ENCODE measurements at regions not wholly inside any gene's neighbourhood (a gene's known extent, or its start where the extent isn't known, plus 50 kb on each side); places are given as distances from the start of the nearest gene placed in this dataset.

DNA sequence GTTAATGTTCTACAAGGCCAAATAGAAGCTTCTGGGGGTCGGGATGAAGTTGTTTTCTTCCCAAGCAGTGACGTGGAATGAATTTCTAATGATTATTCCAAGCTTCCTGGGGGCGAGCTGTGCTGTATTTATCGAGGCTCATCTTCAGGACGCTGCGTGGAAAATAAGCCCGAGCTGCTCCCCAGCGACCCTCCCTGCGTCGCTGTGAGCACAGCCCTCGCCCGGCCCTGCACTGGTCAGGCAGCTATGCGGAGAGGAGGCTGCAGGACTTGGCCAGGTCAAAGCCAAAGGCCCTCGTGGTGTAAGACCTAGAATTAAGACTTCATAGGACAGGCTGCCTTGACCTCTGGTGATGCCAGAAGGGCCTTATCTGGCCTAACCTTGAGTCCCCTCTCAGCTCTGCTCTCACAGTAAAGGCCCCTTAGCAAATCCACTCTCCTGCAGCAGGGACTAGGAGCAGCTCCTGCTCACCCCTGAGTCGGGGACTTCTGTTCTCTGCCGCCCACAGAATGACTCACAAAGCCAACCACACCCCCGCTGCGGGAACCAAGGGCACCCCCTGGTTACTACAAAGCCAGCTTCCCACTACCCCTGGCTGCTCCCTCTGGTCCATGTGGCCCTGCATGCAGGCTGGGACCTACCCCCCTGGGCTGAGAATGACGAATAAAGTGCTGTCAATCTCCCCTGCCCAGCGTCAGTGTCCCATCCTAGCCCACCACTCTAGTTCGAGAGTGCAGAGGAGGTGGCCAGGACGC lies 501.6 kb downstream of the TCERG1L start:
- no peak for DNase-seq

DNA sequence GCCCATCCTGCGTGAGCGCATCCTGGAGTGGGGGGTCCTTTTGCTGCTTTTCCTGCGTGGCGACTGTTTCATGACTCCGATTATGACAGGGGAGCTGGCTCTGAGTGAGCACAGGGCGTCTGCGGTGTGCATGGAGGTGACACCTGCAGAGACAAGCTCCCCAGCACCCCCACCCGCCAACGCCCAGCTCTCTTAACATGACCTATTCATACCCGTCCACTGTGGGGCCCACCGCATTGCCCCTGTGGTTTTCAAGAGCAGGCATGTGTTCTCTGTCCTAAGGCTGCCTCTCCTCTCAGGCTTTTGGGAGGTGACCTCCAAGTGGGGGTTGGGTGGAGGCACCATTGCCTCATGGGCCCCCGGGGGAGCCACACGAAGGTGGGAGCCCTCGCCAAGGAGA lies 500.7 kb downstream of the TCERG1L start:
- DNase-seq = no peak

DNA sequence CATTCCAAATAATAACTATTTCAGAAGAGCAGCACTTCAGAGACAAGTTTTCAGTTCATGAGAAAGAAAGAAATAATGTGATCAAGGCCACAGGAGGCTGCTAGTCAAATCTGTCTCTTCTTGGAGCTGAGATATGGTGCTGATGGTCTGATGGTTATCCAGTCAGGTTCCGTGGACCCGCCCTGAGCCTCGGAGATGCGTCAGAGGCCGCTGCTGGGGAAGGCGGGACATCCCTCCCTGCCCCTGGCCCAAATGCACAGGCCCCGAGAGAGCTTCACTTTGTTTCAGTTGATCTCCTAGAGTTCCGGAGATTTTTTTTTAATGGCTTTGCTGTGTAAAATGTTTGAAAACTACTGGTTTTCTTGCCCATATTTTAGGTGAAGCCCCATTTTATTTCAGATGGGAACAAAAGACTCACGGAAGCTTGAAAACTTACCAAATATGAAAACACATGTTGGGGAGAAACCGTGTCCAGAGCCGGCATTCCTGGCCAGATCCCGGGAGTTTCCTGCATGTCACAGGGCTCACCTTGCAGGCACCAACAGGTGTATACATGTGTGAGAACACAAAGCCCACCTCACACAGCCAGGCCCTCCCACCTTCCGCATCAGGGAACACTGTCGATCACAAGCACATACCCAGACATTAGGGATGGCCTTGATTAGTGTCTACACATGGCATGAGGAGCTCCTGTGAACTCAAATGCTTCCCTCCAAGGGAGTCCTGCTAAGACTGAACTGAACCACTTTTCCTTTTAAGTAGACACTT lies 499.0 kb downstream of the TCERG1L start:
- DNase-seq = no peak

DNA sequence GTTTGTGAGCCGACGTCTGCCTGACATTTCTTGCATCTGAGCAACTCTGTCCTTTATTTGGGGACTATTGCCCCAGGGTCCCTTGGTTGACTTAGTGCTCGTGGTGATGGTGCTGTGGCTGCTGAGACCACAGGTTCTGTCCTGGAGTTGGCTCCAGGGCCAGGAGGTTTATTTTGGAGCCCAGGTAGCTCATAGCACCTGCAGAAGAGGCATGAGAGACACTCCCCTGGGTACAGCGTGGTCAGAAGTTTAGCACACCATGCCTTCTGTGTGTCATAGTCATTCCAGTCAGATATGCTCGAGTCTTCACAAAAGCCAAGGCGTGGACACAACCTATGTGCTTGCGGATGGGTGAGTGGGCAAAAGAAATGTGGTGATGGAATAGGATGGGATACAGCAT lies 496.9 kb downstream of the TCERG1L start:
- no peak for DNase-seq

DNA sequence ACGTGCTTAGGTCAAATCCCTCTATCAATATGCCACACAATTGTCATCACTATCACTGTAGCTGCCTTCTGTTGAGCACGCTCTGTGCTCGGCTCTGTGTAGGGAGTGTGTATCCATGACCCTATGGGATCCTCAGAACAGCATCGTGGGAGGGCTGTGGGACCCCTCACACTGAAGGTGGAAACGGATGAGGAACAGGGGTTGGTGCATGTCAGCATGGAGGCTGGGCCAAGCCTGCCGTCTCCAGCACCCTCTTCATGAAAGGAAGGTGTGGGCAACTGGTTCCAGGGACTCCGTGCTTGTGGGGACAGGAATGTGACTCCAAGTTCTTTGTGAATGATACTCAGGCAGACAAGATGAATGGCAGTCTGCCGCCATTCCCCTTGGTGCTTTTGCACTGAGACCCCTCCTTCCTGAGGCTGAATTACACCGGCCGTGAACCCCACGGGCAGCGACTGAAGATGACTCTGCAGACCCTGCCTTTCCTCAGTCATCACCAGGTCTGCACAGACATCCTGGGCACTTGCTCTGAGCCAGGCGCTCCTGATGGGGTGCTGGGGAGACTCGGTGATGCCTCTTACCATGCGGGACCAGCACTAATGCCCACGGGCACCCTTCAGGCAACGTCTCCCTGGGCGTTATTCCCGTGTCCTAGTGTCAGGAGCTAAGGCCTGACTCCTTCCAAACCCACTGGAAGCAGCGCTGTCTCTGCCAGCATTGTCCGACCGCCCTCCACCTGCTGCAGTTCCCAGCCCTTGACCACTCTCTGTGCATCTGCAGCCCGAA lies 495.2 kb downstream of the TCERG1L start:
- no peak for DNase-seq

DNA sequence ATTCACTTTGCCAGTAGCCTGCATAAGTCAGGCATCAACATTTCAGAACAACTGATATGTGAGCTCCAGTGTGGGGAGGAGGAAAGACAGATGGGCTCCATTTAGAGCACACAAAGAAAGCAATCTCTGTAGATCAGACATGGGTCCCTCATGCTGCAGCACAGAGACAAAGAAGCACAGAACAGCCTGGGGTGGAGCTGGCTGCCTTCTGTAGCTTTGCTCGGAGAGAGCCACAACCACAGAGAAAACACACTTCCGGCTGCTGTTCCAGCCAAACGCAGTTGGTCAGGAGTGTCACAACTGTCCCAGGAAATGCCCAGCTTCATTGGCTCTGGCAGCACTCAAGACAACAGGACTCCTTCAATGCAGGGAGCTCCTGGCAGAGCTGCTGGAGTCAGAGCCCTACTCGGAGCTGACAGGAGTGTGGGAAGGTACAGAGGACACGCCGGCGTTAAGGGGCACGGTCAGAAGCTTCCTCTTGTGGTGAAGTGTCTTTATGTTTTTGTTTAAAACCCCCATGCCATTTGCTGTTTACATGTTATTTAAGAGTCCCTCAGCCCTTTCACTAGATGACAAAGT lies 494.4 kb downstream of the TCERG1L start:
- no peak for DNase-seq

DNA sequence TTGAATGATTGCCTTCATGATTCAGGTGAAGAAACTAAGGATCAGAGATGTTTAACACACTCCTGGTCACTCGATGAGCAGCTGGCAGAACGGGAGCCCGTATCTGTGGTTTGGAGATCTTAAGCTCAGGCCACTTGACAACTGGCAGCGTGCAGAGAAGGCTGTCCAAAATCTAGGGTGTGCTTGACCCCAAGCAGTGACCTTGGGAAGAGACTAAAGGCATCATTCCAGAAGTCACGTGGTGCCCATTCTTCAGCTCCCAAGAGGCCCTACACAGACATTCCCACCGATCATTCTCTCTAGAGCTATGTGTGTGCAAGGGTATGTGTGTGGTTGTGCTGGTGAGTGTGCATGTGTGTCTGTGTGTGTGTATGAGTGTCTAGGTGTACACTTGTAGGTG lies 493.8 kb downstream of the TCERG1L start:
- no peak for DNase-seq

DNA sequence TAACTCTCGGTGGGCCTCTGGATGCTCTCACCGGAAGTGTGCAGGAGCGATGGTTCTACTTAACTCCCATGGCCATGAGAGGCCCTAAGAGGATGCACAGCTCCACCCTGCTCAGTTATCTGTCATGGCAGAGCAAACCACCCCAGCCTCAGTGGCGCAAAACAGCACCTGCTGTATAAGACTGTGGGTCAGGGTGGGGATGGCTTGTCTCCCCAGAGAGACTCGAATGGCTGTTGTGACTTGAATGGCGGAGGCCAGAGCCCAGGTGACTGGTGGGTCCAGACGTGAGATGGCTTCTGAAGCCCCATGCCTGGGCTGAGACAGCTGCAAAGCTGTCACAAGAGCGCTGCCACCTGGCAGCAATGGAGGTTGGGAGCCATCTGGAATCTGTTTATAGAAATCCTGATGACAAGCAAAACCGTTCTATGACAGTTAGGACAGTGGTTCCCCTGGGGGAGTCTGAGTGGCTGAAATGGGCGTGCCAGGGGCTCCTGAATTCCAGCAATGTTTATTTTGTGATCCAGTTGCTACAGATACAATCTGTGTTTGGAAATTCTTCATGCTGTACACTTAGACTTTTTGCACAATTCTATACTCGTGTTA lies 490.5 kb downstream of the TCERG1L start:
- no peak for DNase-seq

DNA sequence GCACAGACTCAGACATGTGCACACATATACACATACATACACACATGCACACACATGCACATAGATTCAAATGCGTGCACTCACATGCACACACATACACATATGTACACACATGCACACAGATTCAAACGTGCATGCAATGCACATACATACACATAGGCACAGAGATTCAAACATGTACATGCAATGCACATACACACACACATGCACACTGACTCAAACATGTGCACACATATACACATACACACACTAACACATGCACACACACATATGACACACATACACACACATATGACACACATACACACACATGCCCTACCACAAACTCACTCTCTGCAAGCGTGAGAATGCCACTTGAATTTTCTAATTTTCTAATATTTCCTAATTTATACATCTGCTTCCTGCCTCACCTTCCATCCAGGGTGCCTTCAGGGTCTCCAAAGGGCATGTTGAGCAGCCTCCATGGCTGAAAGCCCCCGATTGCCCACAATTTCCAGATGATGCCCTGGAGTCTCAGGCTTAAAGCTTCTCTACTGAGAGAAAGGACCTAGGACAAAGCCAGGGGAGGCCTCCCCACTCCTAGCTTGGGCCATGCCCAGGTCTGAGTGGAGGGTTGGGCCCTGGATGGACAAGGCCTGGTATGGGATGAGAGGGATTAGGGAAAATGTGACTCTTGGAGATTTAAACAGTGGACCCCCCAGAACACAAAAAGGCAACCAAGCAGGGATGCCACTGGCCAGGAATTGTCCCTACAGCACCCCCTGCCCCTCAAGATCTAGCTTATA lies 487.1 kb downstream of the TCERG1L start:
- no peak for DNase-seq

DNA sequence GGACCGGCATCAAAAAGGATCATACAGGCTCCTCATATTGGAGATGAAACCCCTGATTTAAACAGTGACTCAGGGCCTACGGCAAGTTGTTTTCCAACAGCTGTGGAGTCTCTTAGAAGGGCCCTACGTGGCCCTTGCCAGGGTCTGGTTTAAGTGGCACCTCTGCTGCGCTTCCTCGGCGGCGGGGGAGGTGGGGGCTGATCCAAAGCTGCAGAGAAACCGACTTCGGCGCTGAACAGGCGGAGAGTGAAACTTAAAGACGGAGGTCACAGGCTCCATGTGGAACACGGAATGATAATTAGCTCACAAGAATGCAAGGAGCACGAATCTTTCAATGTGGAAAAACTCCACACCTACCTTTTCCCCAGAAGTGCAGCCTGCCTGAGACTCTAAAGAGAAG lies 477.9 kb downstream of the TCERG1L start:
- no peak for DNase-seq

DNA sequence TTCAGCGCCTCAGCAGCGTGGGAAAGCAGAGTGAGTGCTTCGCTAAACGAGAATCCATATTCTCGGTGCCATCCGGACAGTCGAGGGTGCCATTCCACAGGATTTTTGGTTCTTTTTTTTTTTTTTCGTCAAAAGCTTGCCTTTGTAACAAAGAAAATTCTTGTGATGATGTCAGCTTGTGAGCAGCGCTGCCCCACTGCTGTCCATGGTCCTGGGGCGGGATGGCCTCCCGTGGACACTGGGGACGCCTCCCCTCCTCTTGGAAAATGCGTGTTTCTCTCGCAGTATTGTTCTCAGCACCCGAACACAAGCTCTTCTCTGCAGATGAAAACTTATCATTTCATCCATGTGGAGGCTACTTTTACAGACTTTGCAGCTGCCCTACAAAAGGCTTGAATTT lies 477.4 kb downstream of the TCERG1L start:
- no peak for DNase-seq

DNA sequence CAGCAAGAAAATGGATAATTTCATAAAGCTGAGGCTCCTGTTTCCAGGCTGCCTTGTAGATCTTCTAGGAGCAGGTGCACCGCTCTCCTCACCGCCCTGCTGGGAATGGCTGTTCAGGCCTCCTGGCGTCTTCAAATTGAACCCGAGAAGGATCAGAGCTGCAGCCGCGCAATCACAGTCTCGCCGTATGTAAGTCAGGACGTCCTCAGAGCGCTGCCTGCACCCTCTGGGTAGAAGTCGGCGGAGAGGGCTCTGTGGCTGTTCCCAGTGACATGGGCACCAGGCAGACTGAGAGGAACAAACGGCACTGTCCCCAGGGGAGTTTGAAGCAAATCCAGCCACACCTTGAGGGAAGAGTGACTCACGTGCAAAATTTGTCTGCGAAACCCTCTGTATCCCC lies 476.9 kb downstream of the TCERG1L start:
- no peak for DNase-seq

DNA sequence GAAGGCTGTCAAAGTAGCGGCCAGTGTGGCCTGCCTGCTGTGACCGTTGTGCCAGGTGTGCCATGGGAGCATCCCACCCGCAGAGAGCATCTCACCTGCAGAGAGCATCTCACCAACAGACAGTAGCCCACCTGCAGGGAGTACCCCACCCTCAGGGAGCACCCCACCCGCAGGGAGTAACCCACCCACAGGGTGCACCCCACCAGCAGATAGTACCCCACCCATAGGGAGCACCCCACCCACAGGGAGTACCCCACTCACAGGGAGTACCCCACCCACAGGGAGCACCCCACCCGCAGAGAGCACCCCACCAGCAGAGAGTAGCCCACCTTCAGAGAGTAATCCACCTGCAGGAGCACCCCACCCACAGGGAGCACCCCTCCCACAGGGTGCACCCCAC lies 476.5 kb downstream of the TCERG1L start:
- DNase-seq = no peak

DNA sequence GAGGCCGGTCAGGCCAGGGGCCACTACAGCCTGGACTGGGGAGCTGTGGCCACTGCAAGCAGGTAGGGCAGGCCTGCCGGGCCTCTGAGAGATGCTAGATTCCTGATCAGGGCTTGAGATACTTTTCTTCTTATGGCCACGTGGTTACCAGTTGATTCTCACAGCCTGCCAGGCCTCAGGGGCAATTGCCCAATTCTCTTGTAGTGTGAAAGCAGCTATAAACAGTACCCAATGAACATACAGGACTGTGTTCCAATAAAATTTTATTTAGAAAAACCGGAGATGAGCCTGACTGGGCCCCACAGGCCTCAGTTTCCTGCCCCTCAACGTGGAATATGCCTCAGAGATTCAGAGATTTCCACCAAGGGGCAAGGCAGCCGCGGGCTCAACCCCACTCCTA lies 475.2 kb downstream of the TCERG1L start:
- no peak for DNase-seq

DNA sequence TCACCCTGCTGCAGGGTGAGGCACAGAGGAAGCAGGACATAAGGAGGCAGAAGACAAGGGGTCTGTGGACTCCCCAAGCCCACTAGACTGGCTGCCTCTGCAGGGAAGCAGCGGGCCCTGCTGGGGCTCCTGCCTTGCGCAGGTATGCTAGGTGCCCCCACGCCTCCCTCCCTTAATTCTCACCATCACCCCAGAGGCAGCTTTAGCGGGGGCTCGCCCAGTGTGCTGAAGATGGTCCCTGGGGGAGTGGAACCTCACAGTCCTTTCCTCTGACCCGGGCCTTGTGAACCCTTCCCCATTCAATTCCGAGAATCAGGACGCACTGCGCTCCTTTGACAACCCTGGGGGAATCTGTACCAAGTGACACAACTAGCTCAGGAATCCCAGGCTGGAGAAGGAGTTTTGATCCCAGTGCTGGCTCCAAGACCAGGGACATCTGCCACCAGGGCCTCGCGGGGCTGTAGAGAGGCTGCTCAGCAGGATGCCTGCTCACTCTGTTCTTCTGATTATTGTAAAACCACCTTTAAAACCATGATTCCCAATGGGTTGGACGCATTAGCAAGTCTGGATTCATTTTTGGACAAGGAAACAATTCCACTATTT lies 468.4 kb downstream of the TCERG1L start:
- no peak for DNase-seq

DNA sequence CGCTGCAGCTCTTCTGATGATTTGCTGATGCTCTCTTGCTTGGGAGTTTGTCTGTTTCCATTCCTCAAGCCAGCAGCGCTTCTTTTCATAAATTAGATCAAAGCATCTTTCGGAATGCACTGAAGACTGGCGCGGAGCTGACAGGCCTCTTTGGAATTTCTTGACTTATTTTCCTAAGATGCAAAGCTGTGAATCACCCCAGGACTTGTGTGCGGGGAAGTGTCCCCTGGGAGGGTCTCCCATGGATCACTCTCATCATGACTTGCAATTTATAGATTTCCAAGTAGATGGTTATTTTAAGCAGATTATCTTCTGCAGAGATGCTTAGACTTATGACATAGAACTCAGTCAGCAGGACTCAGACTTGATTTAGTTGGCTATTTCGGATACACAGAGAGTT lies 467.2 kb downstream of the TCERG1L start:
- no peak for DNase-seq

DNA sequence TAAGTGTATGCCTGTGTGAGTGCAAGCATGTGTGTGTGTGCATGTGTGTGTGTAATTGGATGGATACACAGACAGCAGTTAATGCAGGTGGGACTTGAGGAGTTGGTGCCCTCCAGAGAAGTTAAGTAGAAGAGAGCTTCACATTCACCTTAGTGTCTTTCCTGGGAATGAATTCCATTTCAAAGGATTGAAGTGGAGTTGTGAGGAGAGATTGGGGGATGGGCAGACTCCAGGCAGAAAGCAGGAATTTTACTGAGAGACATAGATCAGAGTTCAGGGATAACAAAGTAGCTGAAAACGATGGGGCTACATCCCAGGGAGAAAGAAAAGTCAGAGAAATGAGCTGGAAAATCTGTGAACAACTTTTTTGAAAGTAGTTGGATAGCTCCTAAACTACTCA lies 464.4 kb downstream of the TCERG1L start:
- DNase-seq = no peak

DNA sequence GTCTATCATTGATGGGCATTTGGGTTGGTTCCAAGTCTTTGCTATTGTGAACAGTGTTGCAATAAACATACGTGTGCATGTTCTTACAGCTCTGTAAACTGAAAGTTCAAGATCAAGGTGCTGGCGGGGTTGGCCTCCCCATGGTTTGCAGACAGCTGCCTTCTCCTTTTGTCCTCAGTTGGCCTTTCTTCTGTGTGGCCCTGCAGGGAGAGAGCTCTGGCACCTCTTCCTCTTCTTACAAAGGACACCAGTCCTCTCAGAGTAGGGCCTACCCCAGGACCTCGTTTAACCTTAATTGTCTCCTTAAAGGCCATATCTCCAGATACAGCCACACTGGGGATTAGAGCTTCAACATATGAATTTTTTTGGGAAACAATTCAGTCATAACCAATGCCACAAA lies 462.7 kb downstream of the TCERG1L start:
- DNase-seq = no peak

DNA sequence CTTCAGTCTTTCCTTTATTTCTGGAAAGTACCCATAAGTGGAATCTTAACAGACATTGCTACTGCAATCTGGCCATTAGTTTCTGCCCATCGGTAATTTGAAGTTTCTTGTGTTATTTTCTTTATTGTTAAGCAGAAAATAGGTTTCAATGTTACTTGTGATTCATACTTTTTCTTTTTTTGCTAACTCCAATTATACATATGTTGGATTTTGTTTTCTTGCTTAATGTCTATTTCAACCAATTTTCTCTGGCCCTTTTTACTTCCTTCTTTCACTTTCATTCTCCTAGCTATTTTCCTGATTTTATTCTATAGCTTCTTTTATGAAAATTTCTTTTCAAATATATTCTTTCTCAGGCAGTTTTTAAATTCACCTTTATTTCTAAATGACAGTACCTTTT lies 457.4 kb downstream of the TCERG1L start:
- DNase-seq = no peak

DNA sequence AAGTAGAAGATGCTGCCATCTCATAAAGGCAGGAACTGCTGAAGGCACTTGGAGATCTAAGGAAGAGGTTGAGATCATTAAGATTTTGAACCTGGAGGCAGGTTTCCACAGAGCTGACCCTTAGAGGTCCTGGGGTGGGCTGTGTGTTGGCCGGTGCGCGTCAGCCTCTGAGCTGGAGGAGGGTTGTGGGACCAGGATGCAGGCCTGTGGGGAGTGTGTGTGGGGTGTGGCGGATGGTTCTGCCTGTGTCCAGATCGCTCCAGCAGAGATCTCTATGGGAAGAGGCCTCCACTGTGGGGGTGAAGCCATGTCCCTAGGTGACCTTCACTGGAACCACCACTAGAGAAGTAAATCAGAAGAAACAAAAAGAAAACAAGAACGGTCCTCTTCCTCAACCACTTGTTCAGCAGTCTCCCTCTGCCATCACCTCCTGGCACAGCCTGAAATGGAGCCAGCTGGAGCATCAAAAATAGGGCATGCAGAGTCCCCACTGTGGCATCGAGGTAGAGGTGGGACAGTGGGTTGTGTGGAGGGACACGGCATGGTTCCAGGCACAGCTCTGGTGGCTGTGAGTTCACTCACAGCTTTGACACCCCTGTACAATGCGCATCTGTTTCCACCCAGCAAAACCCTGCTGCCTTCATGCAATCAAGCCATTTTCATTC lies 453.8 kb downstream of the TCERG1L start:
- DNase-seq = no peak

DNA sequence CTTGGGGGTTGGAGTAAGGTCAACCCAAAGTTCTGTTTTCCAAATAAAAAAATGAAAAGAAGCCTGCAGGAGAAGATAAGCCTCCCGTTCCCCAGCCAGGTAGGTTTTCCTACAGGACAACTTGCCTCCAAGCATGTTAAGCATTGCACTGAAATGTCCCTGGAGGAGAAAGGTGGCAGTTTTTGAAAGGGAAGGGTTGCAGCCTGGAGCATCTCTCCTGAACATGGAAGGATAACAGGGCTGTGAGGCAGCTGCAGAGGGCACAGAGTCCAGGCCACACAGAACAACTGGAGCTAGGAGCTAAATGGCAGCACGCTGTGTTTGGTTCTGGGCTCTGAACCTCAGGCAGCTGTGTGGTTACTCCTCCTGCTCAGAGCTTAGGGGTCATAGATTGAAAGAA lies 452.9 kb downstream of the TCERG1L start:
- DNase-seq = no peak

Data from NCI-H146 (cell line).